ENCODE measurements at regions not wholly inside any gene's neighbourhood (a gene's known extent, or its start where the extent isn't known, plus 50 kb on each side); places are given as distances from the start of the nearest gene placed in this dataset.

DNA sequence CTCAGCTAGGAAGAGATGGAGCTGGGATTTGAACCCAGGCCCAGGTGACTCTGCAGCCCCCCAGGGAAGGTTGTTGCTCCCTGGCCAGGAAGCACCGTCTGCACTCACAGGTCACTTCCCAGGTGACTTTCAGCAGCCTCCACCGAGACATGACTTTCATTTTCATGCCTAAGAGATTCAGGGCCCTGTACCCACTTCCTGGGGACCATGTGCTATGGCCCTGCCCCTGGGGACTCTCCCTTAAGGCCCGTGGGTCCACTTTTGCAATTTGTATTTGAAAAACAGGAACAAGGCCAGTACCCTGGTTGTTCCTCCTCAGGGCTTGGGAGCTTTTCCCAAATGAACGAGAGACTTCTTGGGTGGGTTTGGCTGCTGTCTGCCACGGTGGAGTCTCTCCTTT lies 191.0 kb downstream of the IRF8 start:
- Histone ChIP-seq H4K20me1 (ENCODE audit: low read depth) (no peaks in the 10 kb centered on the region), H3K9me3 (ENCODE audit: low read depth) (no peaks in the 10 kb centered on the region), H3K27me3 (no peaks in the 10 kb centered on the region), H3K4me3 (no peak overlapping the region), H3K9ac (no peak overlapping the region), H3K36me3 (no peaks in the 10 kb centered on the region), H3K4me1 (no peaks in the 10 kb centered on the region), H3K4me2 (no peak overlapping the region), H3K27ac (no peak overlapping the region), H3K79me2 (ENCODE audit: low read depth) (no peaks in the 10 kb centered on the region), H2AFZ (replicated peaks) (no peak overlapping the region), H3F3A (ENCODE audit: low read depth) (no peaks in the 10 kb centered on the region)
- H3K36me3 Mint-ChIP-seq, result no peaks in the 10 kb centered on the region
- H3K27ac Mint-ChIP-seq, result no peak overlapping the region
- no peak overlapping the region for H3K4me3 Mint-ChIP-seq
- TF ChIP-seq, protein P1, sequence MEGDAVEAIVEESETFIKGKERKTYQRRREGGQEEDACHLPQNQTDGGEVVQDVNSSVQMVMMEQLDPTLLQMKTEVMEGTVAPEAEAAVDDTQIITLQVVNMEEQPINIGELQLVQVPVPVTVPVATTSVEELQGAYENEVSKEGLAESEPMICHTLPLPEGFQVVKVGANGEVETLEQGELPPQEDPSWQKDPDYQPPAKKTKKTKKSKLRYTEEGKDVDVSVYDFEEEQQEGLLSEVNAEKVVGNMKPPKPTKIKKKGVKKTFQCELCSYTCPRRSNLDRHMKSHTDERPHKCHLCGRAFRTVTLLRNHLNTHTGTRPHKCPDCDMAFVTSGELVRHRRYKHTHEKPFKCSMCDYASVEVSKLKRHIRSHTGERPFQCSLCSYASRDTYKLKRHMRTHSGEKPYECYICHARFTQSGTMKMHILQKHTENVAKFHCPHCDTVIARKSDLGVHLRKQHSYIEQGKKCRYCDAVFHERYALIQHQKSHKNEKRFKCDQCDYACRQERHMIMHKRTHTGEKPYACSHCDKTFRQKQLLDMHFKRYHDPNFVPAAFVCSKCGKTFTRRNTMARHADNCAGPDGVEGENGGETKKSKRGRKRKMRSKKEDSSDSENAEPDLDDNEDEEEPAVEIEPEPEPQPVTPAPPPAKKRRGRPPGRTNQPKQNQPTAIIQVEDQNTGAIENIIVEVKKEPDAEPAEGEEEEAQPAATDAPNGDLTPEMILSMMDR (IDR thresholded peaks at IDR 0.05), result no peak
- TF ChIP-seq EZH2 (IDR thresholded peaks at IDR 0.05), result no peak
- TF ChIP-seq EZH2phosphoT487 (IDR thresholded peaks at IDR 0.05), result no peak
- peaks cover 3% of the 10 kb centered on the region for H3K4me1 Mint-ChIP-seq
- no peaks in the 10 kb centered on the region for H3K9me3 Mint-ChIP-seq
- no peak for DNase-seq (ENCODE audit: low spot score)
- peaks cover 29% of the 10 kb centered on the region for H3K27me3 Mint-ChIP-seq (ENCODE audit: insufficient read depth, low read depth)

DNA sequence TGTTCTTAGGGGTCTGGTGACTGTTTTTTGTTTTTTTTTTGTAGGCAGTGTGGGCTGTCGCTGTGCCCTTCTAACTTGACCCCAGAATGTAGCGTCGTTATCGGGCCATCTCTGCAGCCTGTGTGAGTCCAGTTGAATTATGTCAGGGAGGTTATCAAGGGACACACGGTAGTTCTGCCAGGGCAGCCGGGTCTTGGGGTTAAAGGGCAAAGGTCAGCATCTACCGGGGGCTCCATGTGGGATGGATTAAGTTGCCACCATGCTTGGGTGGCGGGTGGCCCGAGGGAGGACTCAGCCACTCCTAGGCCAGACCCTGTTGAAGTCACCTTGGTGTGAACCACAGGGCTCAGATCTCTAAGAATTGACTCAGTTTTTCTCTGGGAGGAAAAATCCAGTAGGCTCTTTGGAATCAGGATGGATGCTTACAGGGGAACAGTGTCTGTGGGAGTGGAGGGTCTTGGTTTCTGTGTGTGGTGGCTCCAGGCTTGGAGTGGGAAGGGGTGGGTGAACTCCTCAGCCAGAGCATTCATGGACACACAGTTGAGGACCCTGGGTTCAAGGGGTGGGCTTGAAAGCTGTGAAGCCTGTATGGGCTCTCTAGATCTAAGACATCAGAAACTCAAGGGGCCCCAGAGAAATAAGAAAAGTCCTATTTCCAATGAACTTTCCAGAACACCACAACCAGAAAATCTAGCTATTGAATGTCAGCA lies 191.7 kb downstream of the IRF8 start:
- H3K79me2 ChIP-seq (ENCODE audit: low read depth), result no peaks in the 10 kb centered on the region
- Mint-ChIP-seq H3K36me3 (no peaks in the 10 kb centered on the region), H3K27me3 (ENCODE audit: insufficient read depth, low read depth) (peaks cover 31% of the 10 kb centered on the region), H3K4me1 (peaks cover 3% of the 10 kb centered on the region), H3K4me3 (no peak overlapping the region), H3K9me3 (no peaks in the 10 kb centered on the region), H3K27ac (peak overlapping the region; percentile 7)
- H3K27ac ChIP-seq, result no peak overlapping the region
- H2AFZ ChIP-seq (replicated peaks), result no peak overlapping the region
- H3K9ac ChIP-seq, result no peak overlapping the region
- no peaks in the 10 kb centered on the region for H3F3A ChIP-seq (ENCODE audit: low read depth)
- TF ChIP-seq, protein P1 (IDR thresholded peaks at IDR 0.05), result no peak
- TF ChIP-seq EZH2 (IDR thresholded peaks at IDR 0.05), result no peak
- no peak for TF ChIP-seq EZH2phosphoT487 (IDR thresholded peaks at IDR 0.05)
- H3K27me3 ChIP-seq, result no peaks in the 10 kb centered on the region
- DNase-seq (ENCODE audit: low spot score), result no peak
- no peaks in the 10 kb centered on the region for H4K20me1 ChIP-seq (ENCODE audit: low read depth)
- H3K4me2 ChIP-seq, result no peak overlapping the region
- no peaks in the 10 kb centered on the region for H3K9me3 ChIP-seq (ENCODE audit: low read depth)
- H3K4me1 ChIP-seq, result no peaks in the 10 kb centered on the region
- H3K36me3 ChIP-seq, result no peaks in the 10 kb centered on the region
- H3K4me3 ChIP-seq, result no peak overlapping the region

DNA sequence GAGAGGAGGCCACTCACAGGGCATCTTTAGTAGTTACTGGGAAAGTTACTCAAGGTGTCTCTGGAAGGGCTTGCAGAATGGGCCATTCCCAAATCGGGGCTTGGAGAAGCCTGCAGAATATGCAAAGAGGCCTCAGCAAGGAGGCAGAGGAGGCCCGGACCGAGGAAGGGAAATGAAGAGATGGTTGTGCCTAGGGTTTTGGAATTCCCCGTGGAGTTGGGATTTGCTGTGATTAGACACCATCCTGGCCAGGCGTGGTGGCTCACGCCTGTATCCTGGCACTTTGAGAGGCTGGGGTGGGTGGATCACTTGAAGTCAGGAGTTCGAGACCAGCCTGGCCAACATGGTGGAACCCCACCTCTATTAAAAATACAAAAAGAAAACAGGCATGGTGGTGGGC lies 193.0 kb downstream of the IRF8 start:
- no peak for DNase-seq (ENCODE audit: low spot score)
- Mint-ChIP-seq H3K4me1 (peaks cover 3% of the 10 kb centered on the region), H3K4me3 (no peak overlapping the region), H3K36me3 (no peaks in the 10 kb centered on the region), H3K9me3 (no peaks in the 10 kb centered on the region), H3K27ac (no peak overlapping the region), H3K27me3 (ENCODE audit: insufficient read depth, low read depth) (peaks cover 32% of the 10 kb centered on the region)
- TF ChIP-seq EZH2 (IDR thresholded peaks at IDR 0.05) (no peak), EZH2phosphoT487 (IDR thresholded peaks at IDR 0.05) (no peak)
- TF ChIP-seq, protein P1 (IDR thresholded peaks at IDR 0.05), result no peak
- no peak overlapping the region for H3K4me2 ChIP-seq
- H3K36me3 ChIP-seq, result no peaks in the 10 kb centered on the region
- H3K79me2 ChIP-seq (ENCODE audit: low read depth), result no peaks in the 10 kb centered on the region
- H3K4me3 ChIP-seq, result no peak overlapping the region
- H3F3A ChIP-seq (ENCODE audit: low read depth), result no peaks in the 10 kb centered on the region
- no peaks in the 10 kb centered on the region for H3K27me3 ChIP-seq
- H3K27ac ChIP-seq, result no peak overlapping the region
- H3K9ac ChIP-seq, result no peak overlapping the region
- H3K9me3 ChIP-seq (ENCODE audit: low read depth), result no peaks in the 10 kb centered on the region
- H3K4me1 ChIP-seq, result no peaks in the 10 kb centered on the region
- H4K20me1 ChIP-seq (ENCODE audit: low read depth), result no peaks in the 10 kb centered on the region
- H2AFZ ChIP-seq (replicated peaks), result no peak overlapping the region

All from neural progenitor cell (in vitro differentiated cells).